HG03571 (cell line): ENCODE measurements at regions not wholly inside any gene's neighbourhood (a gene's known extent, or its start where the extent isn't known, plus 50 kb on each side); places are given as distances from the start of the nearest gene placed in this dataset.

Experiments used
- ATAC-seq: cut with Tn5 transposase; IDR thresholded peaks from one replicate; pipeline ENCODE4 v1.9.1; 2021; ENCODE audit not compliant: unreplicated experiment

DNA sequence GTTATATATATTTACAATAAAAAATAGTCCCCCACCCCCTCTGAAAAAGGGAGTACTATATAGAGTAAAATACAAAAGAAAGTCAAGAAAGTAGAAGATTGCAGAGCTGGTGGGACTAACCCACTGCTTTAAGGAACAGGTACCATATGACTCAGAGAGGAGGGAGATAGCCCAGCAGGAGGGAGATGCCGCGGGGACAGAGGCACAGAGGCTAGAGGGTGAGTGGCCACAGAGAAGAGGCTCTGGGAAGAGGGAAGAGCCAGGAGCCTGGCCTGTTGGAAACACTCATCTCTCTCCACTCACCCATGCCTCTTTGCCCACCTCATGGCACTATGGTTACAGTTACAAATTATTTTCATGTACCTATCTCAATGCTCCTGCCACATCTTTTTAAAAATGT, 53.6 kb upstream of the LYVE1 start:
- ATAC-seq, result no peak

DNA sequence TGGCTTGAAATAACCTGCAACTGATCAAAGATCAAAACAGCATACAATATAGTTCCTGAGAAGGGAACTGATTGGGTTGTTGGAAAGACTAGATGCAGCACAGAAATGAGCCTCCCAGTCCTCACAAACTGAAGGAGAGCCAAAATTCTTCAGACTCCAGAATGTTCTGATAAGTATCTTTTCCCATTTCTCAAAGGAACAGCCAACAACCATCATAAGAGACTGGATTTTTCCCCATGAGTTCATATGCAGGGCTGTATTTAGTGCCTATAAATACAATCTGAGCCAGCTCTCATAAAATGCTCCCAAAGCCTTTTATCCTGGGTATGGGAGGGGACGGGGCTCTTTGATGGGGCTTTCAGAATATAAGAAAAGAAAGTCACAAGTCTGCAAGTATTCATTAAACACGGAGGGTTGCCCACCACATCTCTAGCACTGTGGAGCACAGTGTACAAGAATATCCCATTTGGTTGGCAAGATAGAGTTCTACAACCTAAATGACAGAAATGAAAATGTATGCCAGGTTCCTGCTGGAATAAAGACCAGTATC, 50.7 kb upstream of the LYVE1 start:
- ATAC-seq, result no peak

DNA sequence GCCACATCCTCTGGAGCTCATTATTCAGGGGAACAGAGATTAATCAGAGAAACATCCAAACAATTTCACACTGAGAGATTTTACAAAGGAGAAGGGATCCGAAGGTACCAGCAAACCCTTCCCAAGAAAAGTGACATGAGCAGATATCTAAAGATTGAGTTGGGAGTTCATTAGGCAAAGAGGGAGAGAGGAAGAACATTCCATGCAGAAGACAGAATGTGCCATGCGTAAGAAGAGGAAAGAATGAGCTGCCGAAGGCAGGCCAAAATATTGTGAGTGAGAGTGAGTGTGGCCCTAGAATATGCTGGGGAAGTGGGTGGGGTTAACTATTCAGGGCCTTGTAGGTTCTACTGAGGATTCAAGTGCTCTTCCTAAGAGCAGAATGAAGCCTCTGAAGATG, 50.0 kb upstream of the LYVE1 start:
- no peak for ATAC-seq
